Hindlimb muscle (tissue), 1 donor: ENCODE measurements at regions not wholly inside any gene's neighbourhood (a gene's known extent, or its start where the extent isn't known, plus 50 kb on each side); places are given as distances from the start of the nearest gene placed in this dataset.
"Not testable (repeated sequence)": the region's sequence is repeated elsewhere in the genome, so short reads cannot be mapped to it uniquely, and the experiment has no call there.

Source experiments
- DNase-seq: peaks from one replicate; pipeline ENCODE4 v3.0.0-alpha.2; 2013

DNA sequence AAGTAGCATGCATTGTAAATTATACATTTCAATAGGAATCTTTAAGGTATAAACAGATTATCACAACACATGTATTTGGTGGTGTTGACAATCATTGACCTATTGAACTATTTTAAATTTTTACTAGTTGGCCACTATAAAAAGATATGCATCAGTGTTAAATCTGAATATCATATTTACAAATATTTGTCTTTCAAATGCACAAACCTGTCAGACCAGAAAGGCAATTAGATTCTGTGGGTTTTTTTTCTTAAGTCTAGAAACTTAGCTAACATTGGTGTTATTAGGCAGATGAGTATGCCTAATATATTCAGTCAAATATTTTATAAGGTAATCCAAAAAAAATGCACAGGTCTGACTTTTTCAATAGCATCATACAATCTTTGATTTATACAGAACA is 241.4 kb upstream of the DGKB start:
- DNase-seq: no peak

DNA sequence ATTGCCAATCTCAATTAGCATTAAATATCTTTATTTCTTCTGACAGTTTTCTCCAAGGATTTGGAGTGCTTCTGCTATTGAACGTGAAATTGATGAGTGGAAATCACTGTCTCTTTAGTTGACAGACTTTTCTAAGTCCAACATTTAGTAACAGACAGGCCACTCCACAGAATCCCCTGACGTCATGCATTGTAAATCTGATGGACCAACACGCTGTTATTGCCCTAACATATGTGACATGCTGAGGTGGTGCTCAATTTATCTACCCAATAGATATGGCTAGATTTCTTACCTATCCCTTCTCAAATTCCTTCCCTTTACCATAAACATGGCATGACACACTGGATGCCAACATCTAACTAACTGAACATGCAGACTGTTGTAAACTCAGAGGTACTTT is 240.6 kb upstream of the DGKB start:
- DNase-seq: no peak

DNA sequence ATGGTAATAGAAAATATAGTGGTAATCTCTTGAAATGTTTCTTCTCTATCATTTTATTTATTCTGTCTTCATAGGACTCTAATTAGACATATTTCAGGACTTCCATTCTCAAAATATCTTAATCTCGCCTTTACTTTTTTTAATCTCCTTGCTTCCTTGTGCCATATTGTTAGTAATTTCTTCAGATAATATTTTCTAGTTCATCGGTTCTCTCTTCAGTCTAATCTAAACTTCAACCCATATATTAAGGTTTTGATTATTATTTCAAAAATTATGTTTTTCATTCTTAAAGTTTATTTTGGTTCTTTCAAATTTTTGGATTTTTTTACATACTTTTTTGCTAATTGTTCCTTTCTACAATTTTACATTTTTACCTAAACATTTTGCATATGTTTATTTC is 237.9 kb upstream of the DGKB start:
- DNase-seq: no peak

DNA sequence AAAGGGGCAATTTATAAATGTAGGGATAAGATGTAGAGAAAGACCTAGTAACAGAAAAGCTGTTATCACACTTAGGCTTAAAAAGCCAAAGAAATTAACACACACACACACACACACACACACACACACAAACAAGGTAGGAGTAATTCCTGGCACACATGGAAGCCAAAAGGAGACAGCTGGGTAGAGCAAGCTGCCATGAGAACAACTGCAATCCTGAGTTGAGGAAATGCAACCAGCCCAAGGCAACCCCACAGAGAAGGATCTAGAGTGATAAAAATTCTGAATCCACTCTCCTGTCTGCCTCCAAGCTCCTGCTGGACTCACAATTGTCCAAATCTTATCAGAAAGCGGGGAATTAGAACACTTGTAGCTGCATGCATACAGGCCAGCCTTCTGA is 229.1 kb upstream of the DGKB start:
- DNase-seq: no peak

DNA sequence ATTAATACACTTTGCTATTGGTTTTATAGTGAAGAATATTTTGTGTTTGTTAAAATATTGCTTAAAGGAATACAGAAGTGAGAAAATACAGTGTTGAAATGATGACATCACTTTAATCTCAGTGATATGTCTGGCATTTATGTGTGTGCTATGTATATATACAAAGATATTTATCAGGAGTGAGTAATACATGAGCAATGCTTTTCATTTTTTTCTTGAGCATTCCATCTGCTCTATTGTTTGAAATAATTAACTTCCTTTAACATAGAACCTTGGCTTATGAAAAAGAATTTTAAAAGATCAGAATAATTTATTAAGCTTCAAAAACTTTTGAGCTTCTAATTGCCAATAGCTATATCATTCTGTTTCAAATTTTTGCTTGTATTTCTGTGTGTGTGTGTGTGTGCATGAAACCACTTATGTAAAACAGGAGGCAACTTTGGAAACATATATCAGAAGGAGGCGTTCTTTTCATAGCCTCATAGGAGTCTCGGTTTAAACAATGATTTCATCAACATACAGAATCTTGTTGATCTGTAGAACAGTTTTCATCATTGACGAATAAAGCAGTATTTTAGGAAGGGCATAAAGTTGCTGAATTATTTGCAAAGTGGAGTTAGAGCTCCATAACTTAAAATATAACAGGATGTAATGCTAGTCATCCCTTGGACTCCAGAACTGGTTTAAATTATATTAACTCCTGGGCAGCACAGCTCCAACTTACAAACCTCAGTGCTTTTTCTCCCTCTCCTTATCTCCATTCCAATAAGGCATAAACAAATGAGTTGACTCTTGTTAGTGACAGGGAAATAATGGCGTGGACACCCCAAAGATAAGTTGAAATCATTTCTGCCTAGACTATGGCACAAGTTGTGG is 228.4 kb upstream of the DGKB start:
- no peak for DNase-seq

GRCh38 chr7:15128716-15129115 is 226.2 kb upstream of the DGKB start:
- no peak for DNase-seq

DNA sequence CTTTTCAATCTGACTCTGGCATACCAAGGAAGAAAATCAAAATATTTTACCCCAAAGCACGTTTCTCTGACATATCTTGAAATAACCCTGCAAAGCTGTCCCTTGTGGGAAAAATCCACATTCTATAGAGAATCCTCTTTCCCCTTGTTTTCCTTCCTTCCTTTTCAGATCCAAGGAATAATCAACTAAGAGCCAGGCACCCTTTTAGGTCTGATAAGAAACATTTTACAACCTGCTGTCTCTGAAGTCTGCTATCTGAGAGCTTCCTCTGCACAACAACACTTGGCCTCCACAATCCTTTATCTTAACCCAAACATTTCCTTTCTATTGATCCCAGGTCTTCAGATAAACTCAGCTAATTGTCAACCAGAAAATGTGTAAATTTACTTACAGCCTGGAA is 224.1 kb upstream of the DGKB start:
- DNase-seq: not testable (repeated sequence)

GRCh38 chr7:15123901-15124300 is 221.3 kb upstream of the DGKB start:
- DNase-seq: no peak

- no peak for DNase-seq
Observed at GRCh38 chr7:15113752-15114151, 211.2 kb upstream of the DGKB start.

DNA sequence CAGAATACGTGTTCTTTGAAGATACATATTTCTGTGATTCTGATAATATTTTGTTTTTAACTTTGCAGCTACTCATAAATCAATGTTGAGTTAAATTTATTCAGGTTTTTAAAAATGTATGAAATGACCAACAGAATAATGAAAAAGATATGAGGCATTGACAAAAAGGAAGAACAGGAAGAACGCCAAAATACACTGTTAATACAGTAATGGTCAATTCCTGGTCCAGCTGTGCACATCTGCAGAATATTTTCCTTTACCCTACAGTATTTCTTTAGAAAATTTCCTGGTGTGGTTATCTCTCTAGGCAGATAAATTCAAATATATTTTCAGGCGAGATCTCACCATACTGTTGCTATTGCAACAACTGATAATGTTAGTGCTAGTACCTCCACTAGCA is 203.2 kb upstream of the DGKB start:
- no peak for DNase-seq

DNA sequence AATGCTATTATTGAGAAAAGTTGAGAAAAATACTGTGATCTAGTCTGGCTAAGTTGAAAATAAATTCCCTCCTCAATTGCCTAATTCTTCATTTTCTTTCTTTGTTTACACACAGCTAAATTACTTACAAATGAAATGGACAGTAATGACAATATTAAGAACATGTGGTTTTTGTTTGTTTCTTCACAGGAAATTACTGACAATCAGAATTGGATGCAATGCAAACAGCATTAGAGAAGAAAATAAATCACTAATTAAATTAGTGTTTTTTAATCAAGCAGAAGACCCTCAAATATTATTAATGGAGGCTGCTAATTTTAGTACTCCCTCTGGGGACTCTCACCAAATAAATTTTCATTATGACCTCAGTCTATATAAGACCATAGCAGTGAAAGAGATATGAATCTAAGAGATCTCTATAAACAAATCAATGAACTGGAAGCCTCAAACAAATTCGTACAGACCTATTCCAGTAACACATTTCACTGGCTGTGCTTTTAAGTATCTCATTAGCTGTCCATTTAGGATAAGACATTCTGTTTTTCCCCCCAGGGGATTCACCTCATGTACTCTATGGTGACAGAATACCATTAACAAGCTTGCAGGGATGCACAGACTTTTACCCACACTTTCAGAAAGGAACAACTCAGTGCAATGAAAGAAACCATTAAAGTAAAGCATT is 202.0 kb upstream of the DGKB start:
- no peak for DNase-seq

GRCh38 chr7:15099074-15099473 is 196.5 kb upstream of the DGKB start:
- peak; percentile 15 for DNase-seq

DNA sequence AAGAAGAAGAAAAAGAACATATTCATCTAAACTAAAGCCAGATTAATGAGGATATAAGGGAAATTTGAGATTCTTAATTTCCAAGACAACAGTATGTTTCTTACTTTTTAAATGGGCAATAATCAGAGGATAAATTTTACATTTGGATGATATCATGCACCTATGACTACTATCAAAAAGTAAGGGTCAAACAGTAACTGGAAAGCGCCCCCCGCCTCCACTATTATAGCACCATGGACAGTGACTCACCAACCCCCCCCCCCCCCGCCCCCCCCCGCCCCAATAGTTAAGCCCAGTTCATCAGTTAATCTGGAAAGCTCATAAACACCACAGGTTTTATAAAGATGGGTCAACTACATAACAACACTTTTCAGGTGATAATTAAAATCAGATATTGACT is 194.3 kb upstream of the DGKB start:
- DNase-seq: no peak

DNA sequence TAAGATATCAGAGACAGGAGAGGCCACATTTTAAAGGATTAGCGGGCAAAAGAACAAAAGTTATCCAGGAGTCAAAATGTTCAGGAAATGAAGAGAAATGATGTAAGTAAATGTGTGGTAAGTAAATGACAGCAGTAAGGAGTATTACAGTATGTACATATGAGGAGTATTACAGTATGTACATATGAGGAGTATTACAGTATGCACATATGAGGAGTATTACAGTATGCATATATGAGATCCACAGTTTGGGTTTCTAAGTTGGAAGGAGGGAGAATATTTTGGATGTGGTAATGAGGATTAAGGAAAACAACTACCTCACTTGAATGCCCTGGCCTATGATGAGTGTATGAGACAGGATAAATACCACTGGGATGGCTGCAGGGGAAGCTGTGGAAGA is 192.4 kb upstream of the DGKB start:
- no peak for DNase-seq

GRCh38 chr7:15087771-15088170 is 185.2 kb upstream of the DGKB start:
- no peak for DNase-seq

DNA sequence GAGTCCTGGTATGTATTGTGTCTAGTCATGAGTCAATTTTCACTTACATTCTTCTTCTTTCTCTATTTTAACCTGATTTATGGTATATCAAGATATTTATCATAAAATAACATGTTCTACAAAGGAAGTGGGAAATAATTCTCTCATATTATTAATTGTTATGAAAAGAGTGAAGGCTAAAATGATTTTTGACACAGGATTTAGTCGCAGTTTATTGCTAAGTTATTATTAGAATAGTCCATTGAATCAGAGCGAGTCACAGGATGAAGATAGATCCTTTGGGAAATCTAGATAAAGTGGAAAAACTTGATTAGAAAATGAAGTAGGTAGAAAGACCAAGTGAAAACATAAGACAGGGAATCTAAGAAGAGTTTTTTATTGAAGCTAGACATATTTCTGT is 184.3 kb upstream of the DGKB start:
- no peak for DNase-seq

DNA sequence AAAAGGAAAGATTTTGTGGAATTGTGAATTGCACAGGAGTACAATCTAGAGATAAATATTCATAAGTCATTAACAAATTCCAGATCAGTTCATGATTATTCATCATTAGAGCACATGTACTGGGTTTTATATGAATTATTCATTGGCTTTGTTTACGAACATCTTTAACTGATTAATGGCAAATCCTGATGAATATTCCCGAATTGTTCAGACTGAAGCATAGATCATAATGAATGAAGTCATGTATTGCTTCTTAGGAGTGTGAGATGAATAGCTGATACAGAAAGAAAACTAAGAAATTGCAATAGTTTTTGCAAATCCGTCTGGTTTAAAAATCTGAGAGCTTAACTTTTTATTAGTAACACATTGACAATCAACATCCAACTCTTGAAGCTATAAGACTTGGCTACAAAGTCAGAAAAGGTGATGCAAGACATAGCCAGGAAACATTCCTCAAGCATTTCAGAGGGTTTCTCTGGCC is 183.6 kb upstream of the DGKB start:
- DNase-seq: no peak

DNA sequence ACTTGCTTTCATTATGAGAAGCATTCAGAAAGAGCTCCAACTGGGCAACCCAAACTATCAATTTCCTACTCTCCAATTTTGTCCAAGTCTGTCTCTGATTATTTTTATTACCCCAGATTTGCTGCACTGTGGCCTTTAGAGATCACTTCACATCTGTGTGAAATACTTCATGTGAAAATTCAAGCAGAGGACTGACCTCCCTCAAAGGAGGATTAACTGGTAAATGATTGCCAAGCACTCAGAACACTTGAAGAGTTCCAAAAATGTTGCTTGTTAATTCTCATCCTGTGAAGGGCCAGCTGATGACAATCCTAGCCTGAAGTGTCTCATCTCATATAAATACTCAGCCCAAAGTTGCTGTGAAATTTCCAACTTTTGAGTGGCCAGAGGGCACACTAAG is 182.8 kb upstream of the DGKB start:
- peak; percentile 11 for DNase-seq

- DNase-seq: no peak
Observed at GRCh38 chr7:15084368-15084767, 181.8 kb upstream of the DGKB start.

- no peak for DNase-seq
Observed at GRCh38 chr7:15081891-15082290, 179.3 kb upstream of the DGKB start.

DNA sequence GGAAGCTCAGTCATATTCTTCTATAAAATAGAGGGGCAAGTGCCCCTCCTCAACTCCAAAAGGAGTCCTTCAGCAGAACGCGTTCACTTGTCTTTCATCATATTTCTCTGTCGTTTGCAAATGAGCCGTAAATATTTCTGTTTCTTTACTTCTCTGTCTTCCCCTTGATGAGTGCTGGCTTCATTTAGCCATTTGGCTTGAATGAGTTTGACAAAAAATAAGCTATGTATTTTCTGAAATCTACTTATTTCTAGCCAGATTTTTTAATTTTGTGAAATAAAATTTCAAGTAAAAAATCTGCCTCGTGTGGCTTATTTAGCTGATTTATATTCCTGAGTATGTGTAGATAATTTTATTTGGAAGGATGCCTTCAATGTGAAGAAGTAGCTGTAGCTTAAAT is 170.8 kb upstream of the DGKB start:
- no peak for DNase-seq

DNA sequence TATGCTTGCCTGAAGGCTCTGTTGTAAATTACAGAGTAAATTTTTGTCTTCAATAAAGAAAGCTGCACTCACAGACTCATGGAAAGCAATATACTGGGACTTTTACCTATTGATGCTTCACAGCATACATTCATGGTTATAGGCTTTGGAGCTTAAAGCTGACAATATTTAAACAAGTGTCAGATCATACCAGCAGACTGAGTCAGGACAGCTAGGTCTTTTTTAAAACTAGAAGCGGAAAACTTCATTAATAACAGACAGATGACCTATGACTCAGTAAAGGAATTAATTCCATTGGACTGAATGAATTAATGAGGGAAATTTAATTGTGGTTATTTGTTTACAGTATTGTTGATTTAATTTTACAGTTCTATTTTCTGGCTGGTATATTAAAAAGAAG is 165.8 kb upstream of the DGKB start:
- no peak for DNase-seq

DNA sequence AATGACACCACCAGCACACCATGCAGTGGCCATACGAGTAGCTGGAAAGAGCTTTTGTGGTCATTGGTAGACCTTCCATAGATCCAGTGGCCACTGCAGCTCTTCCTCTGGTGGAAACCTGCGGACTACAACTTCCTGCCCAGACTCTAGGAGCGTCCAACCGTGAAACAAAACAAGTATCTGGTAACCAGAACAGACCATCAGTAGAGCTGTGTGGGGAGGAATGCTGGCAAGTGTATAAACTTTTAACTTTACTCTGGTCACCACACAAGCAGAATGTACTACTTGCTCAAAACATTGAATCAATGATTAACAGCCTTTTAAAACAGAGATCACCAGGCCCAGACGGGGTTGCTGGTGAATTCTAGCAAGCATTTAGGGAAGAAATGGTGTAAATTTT is 154.7 kb upstream of the DGKB start:
- no peak for DNase-seq

GRCh38 chr7:15054304-15054703 is 151.8 kb upstream of the DGKB start:
- not testable (repeated sequence) for DNase-seq
